HepG2 (cell line): ENCODE measurements at regions not wholly inside any gene's neighbourhood (a gene's known extent, or its start where the extent isn't known, plus 50 kb on each side); places are given as distances from the start of the nearest gene placed in this dataset.

Experiments
- MNT ChIP-seq: fragments of 450-650 bp; IDR thresholded peaks from 2 replicates; pipeline ENCODE4 v1.6.1; 2016
- RELA ChIP-seq: sonication (generic); formaldehyde crosslinking; IDR thresholded peaks from 2 replicates; pipeline ENCODE4 v1.4.0; 2020; ENCODE audit warnings: missing genetic modification reagents
- ZHX1 ChIP-seq: sonication (generic); formaldehyde crosslinking; IDR thresholded peaks from 2 replicates; pipeline ENCODE4 v1.8.1; 2022; ENCODE audit warnings: low read depth, mild to moderate bottlenecking, missing genetic modification reagents
- ZMYM4 ChIP-seq: sonication (generic); formaldehyde crosslinking; IDR thresholded peaks from 2 replicates; pipeline ENCODE4 v1.8.1; 2023; ENCODE audit warnings: mild to moderate bottlenecking, missing genetic modification reagents
- ZNF12 ChIP-seq: sonication (generic); formaldehyde crosslinking; IDR thresholded peaks from 2 replicates; pipeline ENCODE4 v1.5.0; 2020; ENCODE audit warnings: missing genetic modification reagents
- ZNF614 ChIP-seq: IDR thresholded peaks from 2 replicates; pipeline ENCODE4 v1.6.1; 2018; ENCODE audit warnings: missing biosample characterization, missing genetic modification reagents, inconsistent platforms, borderline replicate concordance
- TF ChIP-seq, protein P1 (sequence below), 2 experiments: fragments of 450-650 bp in 1 of 2; sonication (generic) in 1 of 2; formaldehyde crosslinking in 1 of 2; IDR thresholded peaks; 2 replicates each; pipeline versions ENCODE4 v1.6.1 to v1.8.0; 2016 to 2022; ENCODE audit warnings: antibody characterized with exemption in 1 of 2, mild to moderate bottlenecking in 1 of 2, missing genetic modification reagents in 1 of 2

- TF ChIP-seq ZHX1 (CRISPR knock-in tag) (no peak), RELA (CRISPR knock-in tag) (no peak), ZNF12 (CRISPR knock-in tag) (no peak), MNT (no peak), ZNF614 (CRISPR knock-in tag) (no peak), ZMYM4 (CRISPR knock-in tag) (no peak)
- TF ChIP-seq, protein P1, sequence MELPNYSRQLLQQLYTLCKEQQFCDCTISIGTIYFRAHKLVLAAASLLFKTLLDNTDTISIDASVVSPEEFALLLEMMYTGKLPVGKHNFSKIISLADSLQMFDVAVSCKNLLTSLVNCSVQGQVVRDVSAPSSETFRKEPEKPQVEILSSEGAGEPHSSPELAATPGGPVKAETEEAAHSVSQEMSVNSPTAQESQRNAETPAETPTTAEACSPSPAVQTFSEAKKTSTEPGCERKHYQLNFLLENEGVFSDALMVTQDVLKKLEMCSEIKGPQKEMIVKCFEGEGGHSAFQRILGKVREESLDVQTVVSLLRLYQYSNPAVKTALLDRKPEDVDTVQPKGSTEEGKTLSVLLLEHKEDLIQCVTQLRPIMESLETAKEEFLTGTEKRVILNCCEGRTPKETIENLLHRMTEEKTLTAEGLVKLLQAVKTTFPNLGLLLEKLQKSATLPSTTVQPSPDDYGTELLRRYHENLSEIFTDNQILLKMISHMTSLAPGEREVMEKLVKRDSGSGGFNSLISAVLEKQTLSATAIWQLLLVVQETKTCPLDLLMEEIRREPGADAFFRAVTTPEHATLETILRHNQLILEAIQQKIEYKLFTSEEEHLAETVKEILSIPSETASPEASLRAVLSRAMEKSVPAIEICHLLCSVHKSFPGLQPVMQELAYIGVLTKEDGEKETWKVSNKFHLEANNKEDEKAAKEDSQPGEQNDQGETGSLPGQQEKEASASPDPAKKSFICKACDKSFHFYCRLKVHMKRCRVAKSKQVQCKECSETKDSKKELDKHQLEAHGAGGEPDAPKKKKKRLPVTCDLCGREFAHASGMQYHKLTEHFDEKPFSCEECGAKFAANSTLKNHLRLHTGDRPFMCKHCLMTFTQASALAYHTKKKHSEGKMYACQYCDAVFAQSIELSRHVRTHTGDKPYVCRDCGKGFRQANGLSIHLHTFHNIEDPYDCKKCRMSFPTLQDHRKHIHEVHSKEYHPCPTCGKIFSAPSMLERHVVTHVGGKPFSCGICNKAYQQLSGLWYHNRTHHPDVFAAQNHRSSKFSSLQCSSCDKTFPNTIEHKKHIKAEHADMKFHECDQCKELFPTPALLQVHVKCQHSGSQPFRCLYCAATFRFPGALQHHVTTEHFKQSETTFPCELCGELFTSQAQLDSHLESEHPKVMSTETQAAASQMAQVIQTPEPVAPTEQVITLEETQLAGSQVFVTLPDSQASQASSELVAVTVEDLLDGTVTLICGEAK (IDR thresholded peaks at IDR 0.05), result no peak
- TF ChIP-seq, protein P1 (CRISPR knock-in tag; IDR thresholded peaks at IDR 0.05), result no peak
These were observed 75.0 kb upstream of the FAM9C start (continued) for GRCh38 chrX:13119386-13119785.
